ENCODE measurements at regions not wholly inside any gene's neighbourhood (a gene's known extent, or its start where the extent isn't known, plus 50 kb on each side); places are given as distances from the start of the nearest gene placed in this dataset.
"Not testable (repeated sequence)": the region's sequence is repeated elsewhere in the genome, so short reads cannot be mapped to it uniquely, and the experiment has no call there.

- DNase-seq (ENCODE audit: low spot score): no peak
Observed at GRCh38 chr13:65154661-65155447, 2075.3 kb downstream of the PCDH9 start.

- DNase-seq (ENCODE audit: low spot score): no peak
Observed at GRCh38 chr13:65149687-65150086, 2080.4 kb downstream of the PCDH9 start.

GRCh38 chr13:65143920-65144319, 2086.2 kb downstream of the PCDH9 start:
- no peak for DNase-seq (ENCODE audit: low spot score)

DNA sequence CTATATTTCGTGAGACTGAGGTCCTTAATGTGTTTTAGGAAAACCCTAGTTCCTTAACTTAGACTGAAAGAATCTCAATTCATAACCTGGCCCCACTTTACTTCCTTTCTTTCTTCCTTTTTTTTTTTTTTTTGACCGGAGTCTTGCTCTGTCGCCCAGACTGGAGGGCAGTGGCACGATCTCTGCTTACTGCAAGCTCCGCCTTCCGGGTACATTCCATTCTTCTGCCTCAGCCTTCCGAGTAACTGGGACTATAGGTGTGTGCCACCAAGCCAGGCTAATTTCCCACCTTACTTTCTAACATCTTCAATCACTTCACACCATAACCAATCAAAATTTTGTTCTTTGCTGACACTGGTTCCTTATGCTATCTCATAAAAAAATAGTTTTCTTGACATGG, 2097.0 kb downstream of the PCDH9 start:
- DNase-seq (ENCODE audit: low spot score): no peak

DNA sequence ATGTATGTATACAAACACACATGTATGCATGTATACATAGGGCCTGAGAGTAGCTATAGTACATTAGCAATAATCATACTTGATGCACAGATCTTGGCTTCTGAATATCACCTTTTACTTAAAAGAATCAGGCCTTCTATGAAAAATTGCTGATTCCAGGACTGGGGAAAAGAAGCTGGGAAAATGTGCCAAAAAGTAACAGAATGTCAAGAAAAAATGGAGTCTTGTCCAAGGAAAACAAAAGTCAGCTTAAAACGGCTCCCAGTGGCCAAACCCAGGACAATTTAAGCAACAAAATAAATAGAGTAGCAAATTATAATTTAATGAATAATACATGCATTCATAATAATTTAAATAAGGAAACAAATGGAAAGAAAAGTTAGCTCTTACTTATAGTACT, 2104.9 kb downstream of the PCDH9 start:
- DNase-seq (ENCODE audit: low spot score): no peak

GRCh38 chr13:65112531-65112941, 2117.6 kb downstream of the PCDH9 start:
- DNase-seq (ENCODE audit: low spot score): no peak

DNA sequence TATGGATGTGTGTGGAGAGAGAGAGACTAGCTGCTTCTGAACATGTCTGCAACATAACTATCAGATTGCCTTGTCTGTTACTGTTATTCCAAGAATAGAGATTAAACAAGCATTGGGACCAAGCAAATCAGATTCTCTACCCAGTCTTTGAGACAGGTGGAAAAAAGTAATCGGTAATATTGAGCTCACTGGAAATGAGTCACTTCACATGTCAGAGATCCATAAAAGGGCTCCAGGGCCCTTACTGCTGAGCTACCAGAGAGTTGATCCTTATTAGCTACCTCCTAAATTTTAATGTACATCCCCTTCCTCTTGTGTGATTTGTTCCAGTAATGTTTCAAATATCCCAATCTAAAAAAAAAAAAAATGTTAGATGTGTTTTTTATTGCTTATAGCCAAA, 2118.0 kb downstream of the PCDH9 start:
- DNase-seq (ENCODE audit: low spot score): no peak

GRCh38 chr13:65111223-65111622, 2118.9 kb downstream of the PCDH9 start:
- no peak for DNase-seq (ENCODE audit: low spot score)

- DNase-seq (ENCODE audit: low spot score): not testable (repeated sequence)
Observed at GRCh38 chr13:65104436-65104835, 2125.7 kb downstream of the PCDH9 start.

DNA sequence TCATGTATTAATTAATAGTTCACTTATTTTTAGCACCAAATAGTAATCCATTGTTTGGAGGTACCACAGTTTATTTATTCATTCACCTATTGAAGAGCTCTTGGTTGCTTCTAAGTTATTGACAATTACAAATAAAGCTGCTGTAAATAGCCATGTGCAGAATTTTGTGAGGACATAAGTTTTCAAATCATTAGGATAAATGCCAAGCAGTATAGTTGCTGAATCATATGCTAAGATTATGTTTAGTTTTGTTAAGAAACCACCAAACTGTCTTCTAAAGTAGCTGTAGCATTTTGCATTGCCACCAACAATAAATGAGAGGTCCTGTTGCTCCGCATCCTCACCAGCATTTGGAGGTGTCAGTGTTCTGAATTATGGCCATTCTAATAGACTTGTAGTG, 2126.8 kb downstream of the PCDH9 start:
- no peak for DNase-seq (ENCODE audit: low spot score)

DNA sequence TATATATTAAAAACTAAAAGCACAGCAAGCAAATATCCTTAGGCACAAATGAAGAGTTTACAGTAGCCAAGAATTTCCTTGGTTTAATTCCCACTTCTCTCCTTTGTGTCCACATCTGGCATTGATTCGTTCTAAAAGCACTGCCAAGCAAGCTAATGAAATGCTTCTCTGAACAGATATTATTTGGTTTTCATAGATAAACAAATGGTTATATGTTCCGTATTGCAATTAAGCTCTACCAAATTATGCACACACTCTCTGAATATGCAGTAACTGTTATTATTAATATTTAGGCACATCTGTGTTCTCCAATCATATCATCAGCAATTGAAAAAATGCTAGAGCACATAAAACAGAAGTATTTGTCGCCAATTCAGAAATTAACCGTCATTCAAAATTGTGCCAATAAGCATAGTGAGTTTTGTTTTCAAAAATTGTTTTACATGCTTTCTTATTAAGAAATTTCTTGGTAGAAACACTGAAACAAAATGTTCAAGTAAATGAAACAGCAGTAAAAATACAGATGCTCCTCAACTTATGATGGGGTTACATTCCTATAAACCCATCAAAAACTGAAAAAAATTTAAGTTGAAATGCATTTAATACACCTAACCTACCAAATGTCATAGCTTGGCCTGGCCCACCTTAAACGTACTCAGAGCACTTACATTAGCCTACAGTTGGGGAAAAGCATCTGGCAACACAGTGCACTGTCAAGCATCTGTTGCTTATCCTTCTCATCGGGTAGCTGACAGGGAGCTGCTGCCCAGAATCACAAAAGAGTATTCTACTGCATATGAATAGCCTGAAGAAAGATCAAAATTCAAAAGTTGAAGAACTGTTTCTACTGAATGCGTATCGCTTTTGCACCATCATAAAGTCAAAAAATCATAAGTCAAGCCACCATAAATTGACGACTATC, 2134.7 kb downstream of the PCDH9 start:
- no peak for DNase-seq (ENCODE audit: low spot score)

DNA sequence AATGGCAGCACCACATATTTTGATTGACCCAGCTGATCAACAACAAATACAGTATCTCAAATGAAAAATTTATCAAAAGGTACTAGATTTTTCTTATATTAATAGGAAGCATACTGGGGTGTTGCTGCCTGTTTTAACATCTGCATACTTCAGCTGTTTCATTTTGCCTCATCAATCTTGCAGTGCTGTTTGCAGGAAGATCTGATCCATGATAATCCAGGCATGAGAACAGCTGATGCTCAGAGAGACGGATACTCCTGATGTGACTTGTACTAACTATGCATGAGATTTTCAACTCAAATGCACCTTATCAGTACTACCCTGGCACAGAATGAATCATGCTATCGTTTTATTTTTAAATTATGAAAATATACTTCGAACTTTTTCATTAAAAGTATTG, 2136.8 kb downstream of the PCDH9 start:
- no peak for DNase-seq (ENCODE audit: low spot score)

DNA sequence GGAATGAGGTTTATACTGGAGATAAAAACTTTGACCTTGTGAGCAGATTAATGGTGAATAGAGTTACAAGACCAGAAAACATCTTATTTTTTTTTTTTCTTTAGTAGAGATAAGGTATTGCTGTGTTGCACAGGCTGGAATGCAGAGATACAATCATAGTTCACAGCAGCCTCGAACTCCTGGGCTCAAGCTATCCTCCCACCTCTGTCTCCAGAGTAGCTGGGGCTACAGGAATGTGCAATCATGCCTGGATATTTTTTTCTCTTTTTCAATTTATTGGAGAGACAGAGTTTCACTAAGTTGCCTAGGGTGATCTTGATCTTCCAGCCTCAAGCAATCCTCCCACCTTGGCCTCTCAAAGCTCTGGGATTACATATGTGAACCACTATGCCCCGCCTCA, 2139.1 kb downstream of the PCDH9 start:
- DNase-seq (ENCODE audit: low spot score): no peak

DNA sequence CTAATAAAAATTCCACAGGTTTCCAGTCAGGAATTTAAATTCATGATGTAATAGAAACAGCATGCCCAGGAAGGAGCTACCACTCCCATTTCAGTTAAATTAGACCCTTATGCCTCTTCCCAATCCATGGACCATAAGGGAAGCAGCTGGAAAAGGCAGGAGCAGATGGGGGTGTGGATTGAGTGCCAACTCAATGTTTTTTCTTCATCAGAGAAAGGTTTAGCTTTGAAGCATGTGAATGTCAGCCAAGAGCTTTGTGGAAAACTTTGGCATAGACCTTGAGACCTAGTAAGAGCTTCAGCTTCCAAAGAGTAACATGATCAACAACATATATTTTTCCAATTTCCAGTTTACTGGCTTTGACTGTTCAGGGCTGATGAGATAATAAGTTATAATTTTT, 2139.9 kb downstream of the PCDH9 start:
- DNase-seq (ENCODE audit: low spot score): no peak

GRCh38 chr13:65088906-65089305, 2141.2 kb downstream of the PCDH9 start:
- no peak for DNase-seq (ENCODE audit: low spot score)

- no peak for DNase-seq (ENCODE audit: low spot score)
Observed at GRCh38 chr13:65085977-65086376, 2144.2 kb downstream of the PCDH9 start.

GRCh38 chr13:65074248-65074647, 2155.9 kb downstream of the PCDH9 start:
- DNase-seq (ENCODE audit: low spot score): no peak

DNA sequence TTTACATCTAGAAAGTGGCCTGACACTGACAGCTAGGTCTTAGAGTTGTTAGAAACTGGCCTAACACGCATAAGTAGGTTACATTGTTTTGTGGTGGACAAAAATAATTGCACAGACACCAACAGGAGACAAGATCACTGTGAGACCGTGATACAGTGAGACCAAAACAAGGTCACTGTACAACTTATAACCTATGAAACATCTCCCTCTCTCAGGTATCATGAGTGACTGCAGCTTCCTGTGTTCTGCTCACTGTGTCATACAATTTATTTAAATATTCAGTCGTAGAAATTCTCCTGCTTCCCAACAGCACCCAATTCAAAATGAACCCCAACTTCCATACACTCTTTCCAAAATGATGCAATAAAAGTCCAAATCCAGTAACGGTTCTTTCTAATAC, 2165.2 kb downstream of the PCDH9 start:
- DNase-seq (ENCODE audit: low spot score): no peak

GRCh38 chr13:65063753-65064152, 2166.4 kb downstream of the PCDH9 start:
- no peak for DNase-seq (ENCODE audit: low spot score)

GRCh38 chr13:65057986-65058385, 2172.2 kb downstream of the PCDH9 start:
- no peak for DNase-seq (ENCODE audit: low spot score)

DNA sequence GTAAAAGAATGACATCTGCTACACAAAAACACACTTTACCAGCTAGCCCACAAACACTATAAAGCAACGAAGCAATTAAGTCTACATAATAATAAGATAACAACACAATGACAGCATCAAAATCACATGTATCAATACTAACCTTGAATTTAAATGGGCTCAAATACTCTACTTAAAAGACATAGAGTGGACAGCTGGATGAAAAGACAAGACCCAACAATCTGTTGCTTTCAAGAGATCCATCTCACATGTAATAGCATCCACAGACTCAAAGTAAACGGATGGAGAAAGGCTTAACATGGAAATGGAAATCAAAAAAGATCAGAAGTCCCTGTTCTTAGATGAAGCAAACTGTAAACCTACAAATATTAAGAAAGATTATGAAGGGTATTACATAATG, 2175.9 kb downstream of the PCDH9 start:
- no peak for DNase-seq (ENCODE audit: low spot score)

GRCh38 chr13:65036999-65037398, 2193.1 kb downstream of the PCDH9 start:
- no peak for DNase-seq (ENCODE audit: low spot score)

- no peak for DNase-seq (ENCODE audit: low spot score)
Observed at GRCh38 chr13:65035302-65035701, 2194.8 kb downstream of the PCDH9 start.

Measured in COLO829 (cell line).